ENCODE measurements at regions not wholly inside any gene's neighbourhood (a gene's known extent, or its start where the extent isn't known, plus 50 kb on each side); places are given as distances from the start of the nearest gene placed in this dataset.

- Histone ChIP-seq H3K9ac (ENCODE audit: low read length) (no peak overlapping the region), H3K4me1 (ENCODE audit: low read length) (no peaks in the 10 kb centered on the region), H3K36me3 (replicated peaks; ENCODE audit: insufficient read depth, low read length) (no peaks in the 10 kb centered on the region), H3K9me2 (replicated peaks; ENCODE audit: insufficient read depth, low read length) (no peaks in the 10 kb centered on the region), H3F3A (ENCODE audit: insufficient read depth, low read length) (no peaks in the 10 kb centered on the region), H3K9me3 (replicated peaks; ENCODE audit: insufficient read depth, low read length) (no peaks in the 10 kb centered on the region), H3K4me3 (ENCODE audit: low read length) (no peak overlapping the region), H3K27me3 (replicated peaks; ENCODE audit: insufficient read depth, low read length) (no peaks in the 10 kb centered on the region), H3K79me2 (ENCODE audit: low read length) (no peaks in the 10 kb centered on the region), H3K27ac (ENCODE audit: low read length) (no peak overlapping the region), H2AFZ (ENCODE audit: low read length) (no peak overlapping the region), H3K4me2 (ENCODE audit: low read depth, low read length) (no peak overlapping the region), H4K20me1 (ENCODE audit: insufficient read depth, low read length) (no peaks in the 10 kb centered on the region)
- TF ChIP-seq CTCF (IDR thresholded peaks at IDR 0.05; ENCODE audit: low read length) = no peak
- no peak for DNase-seq
These were observed 644.3 kb downstream of the CBLN2 start for GRCh38 chr18:71899707-71900472.

DNA sequence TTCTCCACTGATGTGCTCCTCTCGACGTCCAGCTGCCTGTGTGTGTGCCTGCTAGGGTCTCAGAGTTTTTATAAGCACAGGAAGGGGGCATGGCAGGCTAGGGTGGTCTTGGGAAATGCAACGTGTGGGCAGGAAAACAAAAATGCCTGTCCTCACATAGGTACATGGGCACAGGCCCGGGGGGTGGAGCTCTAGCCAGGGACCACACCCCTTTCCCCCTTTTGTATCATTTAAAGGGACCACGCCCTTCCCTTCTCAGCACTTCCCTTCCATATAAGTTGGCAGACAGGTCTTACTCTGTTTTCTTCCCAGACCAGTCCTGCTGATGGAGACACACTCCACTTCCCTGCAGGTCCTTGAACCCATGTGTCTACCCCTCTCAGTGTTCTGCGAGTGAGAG, 645.0 kb downstream of the CBLN2 start:
- H3K9me3 ChIP-seq (replicated peaks; ENCODE audit: insufficient read depth, low read length) = no peaks in the 10 kb centered on the region
- H2AFZ ChIP-seq (ENCODE audit: low read length) = no peak overlapping the region
- DNase-seq = no peak

DNA sequence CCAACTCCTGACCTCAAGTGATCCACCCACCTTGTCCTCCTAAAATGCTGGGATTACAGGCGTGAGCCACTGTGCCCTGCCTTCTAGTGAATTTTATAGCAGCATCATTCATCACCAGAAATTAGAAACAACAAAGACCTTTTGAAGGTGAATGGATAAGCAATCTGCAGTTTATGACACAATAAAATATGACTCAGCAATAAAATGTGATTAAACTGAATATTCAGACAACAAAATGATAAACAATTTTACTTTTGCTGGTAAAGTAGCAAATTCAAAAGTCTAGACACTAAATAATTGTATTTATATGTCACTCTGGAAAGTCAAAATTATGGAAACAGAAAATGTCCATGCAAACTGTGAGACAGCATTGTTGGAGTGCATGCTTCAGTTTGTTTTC, 656.6 kb downstream of the CBLN2 start:
- no peak for TF ChIP-seq EZH2 (optimal IDR thresholded peaks at IDR 0.05; ENCODE audit: low read depth, low read length)
- no peak for TF ChIP-seq CTCF (IDR thresholded peaks at IDR 0.05; ENCODE audit: low read length)
- Histone ChIP-seq H3K79me2 (ENCODE audit: low read length) (no peaks in the 10 kb centered on the region), H3K9me3 (replicated peaks; ENCODE audit: insufficient read depth, low read length) (no peaks in the 10 kb centered on the region), H3K4me1 (ENCODE audit: low read length) (no peaks in the 10 kb centered on the region), H3K4me3 (ENCODE audit: low read length) (no peak overlapping the region), H3F3A (ENCODE audit: insufficient read depth, low read length) (no peaks in the 10 kb centered on the region), H3K9me2 (replicated peaks; ENCODE audit: insufficient read depth, low read length) (no peaks in the 10 kb centered on the region), H3K9ac (ENCODE audit: low read length) (no peak overlapping the region), H3K36me3 (replicated peaks; ENCODE audit: insufficient read depth, low read length) (no peaks in the 10 kb centered on the region), H2AFZ (ENCODE audit: low read length) (no peak overlapping the region), H3K27me3 (replicated peaks; ENCODE audit: insufficient read depth, low read length) (no peaks in the 10 kb centered on the region), H4K20me1 (ENCODE audit: insufficient read depth, low read length) (no peaks in the 10 kb centered on the region), H3K4me2 (ENCODE audit: low read depth, low read length) (no peak overlapping the region), H3K27ac (ENCODE audit: low read length) (no peak overlapping the region)
- no peak for DNase-seq

More for the DNA sequence above, 645.0 kb downstream of the CBLN2 start:
- Histone ChIP-seq H4K20me1 (ENCODE audit: insufficient read depth, low read length) (no peaks in the 10 kb centered on the region), H3K36me3 (replicated peaks; ENCODE audit: insufficient read depth, low read length) (no peaks in the 10 kb centered on the region), H3K9me2 (replicated peaks; ENCODE audit: insufficient read depth, low read length) (no peaks in the 10 kb centered on the region), H3F3A (ENCODE audit: insufficient read depth, low read length) (no peaks in the 10 kb centered on the region), H3K4me1 (ENCODE audit: low read length) (no peaks in the 10 kb centered on the region), H3K9ac (ENCODE audit: low read length) (no peak overlapping the region), H3K27ac (ENCODE audit: low read length) (no peak overlapping the region), H3K27me3 (replicated peaks; ENCODE audit: insufficient read depth, low read length) (no peaks in the 10 kb centered on the region), H3K4me2 (ENCODE audit: low read depth, low read length) (no peak overlapping the region), H3K4me3 (ENCODE audit: low read length) (no peak overlapping the region), H3K79me2 (ENCODE audit: low read length) (no peaks in the 10 kb centered on the region)
- TF ChIP-seq EZH2 (optimal IDR thresholded peaks at IDR 0.05; ENCODE audit: low read depth, low read length) = no peak
- no peak for TF ChIP-seq CTCF (IDR thresholded peaks at IDR 0.05; ENCODE audit: low read length)
- TF ChIP-seq EZH2phosphoT487 (IDR thresholded peaks at IDR 0.05; ENCODE audit: low read length) = no peak
